ELF-1 (cell line): ENCODE measurements at regions not wholly inside any gene's neighbourhood (a gene's known extent, or its start where the extent isn't known, plus 50 kb on each side); places are given as distances from the start of the nearest gene placed in this dataset.

Source experiments
- DNase-seq: peaks from one replicate; pipeline ENCODE4 v3.0.0-alpha.2; 2016; ENCODE audit warnings: low read depth, low spot score

DNA sequence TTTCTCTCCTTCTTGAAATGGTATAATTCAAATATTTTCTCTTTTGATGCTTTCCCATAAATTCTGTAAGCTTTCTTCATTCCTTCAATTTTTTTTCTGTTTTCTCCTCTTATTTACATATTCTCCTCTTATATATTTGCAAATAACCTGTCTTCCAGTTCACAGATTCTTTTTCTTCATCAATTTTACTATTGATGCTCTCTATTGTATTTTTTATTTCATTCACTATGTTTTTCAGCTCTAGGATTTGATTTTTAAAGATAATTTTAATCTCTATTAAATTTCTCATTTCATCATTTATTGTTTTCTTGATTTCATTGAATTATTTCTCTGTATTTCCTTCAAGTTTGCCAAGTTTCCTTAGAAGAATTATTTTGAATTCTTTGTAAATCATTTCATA lies 54.0 kb upstream of the PRPS1L1 start:
- no peak for DNase-seq

DNA sequence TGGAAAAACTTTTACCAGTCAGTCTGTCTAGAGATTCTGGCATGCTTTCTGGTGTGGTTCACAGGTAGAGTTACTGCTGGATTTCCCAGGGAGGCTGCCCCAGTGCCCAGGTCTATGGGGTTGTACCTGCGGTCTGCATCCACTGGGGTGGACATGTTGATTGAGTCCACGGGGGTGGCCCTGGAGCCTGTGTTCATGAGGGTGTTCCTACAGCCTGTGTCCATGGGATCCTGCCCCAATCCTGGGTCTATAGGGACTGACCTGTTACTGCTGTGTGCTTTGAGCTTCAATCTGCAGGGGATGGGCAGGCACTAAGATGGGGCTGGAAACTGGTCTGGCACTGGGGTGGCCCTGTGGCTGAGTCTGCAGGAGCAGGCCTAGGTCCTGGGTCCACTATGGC lies 54.5 kb upstream of the PRPS1L1 start:
- no peak for DNase-seq

DNA sequence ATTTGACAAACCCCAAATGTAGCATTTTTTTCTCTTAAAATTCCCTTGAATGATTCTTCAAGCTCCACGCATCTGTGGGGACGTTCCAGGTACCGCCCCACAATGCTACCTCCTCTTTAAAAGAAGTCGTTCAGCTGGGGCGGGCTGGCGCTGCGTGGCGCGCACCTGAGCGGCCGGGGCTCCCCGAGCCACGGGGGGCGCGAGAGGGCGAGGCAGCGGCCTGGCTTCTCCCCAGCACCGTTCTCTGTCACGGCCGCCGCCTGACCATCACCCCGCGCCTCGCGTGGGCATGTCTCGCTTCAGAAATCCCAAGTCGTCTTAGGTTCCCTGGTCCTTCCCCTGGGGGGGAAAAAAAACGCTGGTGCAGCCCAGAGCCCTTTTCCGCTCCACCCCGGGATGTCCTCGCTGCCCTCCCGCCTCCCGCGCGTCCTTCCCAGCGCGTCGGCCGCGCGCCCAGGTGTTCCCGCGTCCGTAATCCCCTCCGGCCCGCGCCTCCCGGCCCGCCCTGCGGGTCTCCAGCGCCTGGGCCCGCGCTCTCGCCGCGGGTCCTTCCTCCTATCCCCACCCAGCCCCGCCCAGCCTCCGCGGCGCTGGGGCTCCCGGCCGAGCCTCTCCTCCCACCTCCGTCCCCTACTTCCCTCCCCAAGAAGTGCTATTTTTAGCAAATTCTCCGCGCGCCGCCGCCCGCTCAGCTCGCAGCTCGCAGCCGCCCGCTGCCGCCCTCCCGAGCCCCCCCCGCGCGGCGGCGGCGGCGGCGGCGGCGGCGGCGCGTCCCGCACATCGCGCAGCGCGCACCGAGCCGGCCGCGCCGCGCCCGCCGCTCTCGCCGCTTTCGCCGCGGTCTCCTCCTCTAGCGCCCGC lies 58.7 kb upstream of the PRPS1L1 start:
- peak; percentile 24 for DNase-seq

DNA sequence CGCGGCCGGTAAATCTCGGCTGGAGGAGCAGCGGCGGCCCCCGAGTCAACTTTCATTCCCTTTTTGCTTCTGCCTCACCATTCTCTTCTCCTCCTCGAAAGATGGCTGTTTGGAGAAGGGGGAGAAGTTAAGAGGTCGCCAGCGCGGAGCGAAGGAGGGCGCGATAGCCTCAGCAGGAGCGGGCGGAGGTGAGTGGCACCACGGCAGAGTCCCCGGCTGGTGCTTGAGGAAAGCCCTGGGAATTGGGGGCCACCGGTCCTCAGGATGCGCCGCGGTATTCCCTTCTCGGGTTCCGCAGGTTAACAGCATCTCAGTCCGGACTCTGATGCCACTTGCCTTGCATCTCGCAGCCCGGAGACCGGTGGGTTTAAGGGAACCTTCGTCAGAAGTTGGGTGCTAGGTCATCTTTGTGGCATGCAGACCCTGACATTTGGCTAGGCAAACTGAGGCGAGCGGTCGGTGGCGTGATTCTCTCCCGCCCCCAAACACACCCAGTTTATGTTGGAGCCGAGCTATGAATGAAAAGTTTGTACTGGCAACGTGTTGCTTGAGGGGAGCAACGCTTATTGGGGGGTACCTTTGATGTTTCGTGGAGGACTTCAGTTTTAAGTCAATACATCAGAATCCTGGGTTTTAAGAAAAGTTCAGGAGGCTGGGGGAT lies 59.5 kb upstream of the PRPS1L1 start:
- peak; percentile 30 for DNase-seq

DNA sequence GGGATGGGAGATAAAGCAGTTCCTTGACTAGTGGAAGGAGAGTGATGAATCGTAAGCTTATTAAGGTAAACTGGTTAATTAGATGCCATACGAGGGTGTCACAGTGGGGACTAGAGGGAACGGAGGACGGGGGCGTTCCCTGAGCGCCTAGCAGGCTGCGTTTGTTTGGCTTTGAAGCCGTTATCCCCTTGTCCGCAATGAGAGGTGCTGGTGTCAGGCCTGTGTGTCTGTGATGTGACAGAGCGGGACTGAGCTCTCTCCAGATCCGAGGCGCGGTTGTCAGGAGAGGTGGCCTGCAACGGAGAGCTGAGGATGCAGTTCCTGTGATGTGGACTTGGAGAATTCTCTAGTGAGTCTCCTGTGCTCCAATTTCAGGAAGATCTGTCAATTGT lies 60.0 kb upstream of the PRPS1L1 start:
- DNase-seq: peak; percentile 30

DNA sequence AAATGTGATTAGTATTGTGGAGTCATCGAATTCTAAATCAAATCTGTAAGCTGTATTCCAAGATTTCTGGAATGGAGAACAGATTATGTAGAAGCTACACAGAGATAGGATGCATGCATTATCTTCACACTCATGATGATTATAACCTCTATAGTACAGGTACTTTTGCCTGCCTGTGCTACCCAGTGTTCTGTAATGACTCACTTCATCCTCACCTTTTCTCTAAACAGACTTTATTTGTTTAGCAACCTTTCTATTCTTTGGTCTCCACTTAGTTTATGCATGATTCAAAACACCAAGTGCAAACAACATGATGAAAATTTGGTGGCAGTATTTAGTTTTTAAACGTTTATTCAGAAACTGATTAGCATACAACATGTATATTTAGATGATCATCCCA lies 68.4 kb upstream of the PRPS1L1 start:
- no peak for DNase-seq

DNA sequence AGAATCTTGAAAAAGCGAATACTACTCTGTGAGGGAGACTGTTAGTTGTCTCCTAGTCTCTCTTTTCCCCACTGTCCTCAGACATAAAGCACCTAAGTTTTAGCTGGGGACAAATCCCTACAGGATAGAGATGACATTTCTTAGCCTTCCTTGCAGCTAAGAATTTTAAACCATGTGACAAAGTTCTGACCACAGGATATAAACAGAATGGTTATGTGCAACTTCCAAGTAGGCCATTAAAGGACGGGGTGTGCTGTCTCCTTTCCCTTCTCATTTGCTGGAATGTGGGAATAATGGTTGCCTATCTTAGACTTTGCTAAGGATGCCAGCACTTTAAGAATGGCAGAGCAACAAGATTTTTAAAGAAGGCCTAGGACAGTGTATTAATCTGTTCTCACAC lies 74.9 kb upstream of the PRPS1L1 start:
- DNase-seq: no peak

DNA sequence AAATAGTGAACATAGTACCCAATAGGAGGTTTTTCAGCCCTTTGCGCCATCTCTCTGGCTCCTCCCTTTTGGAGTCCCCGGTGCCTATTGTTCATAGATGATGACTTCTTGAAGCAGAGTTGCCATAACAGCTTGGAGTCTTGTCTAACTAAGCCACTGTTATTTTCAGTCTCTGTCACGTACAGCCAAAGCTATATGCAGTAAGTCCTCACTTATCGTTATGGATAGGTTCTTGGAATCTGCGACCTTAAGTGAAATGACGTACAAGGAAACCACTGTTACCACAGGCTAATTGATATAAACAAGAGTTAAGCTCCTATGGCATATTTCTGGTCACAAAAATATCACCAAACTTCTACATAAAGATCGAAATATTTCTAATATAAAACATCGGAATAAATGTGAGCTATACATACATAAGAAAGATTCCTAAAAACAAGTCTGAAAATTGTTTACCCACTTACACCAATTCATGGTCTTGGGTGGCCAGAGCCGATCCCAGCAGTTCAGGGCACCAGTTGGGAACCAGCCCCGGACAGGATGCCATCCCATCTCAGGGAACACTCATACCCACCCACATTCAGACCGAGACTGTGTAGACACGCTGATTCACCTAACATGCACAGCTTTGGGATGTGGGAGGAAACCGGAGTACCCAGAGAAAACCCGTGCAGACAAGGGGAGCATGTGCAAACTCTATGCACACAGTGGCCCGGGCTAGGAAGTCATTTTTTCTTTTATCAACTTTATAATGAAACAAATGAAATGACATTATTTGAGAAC lies 76.0 kb upstream of the PRPS1L1 start:
- DNase-seq: no peak

DNA sequence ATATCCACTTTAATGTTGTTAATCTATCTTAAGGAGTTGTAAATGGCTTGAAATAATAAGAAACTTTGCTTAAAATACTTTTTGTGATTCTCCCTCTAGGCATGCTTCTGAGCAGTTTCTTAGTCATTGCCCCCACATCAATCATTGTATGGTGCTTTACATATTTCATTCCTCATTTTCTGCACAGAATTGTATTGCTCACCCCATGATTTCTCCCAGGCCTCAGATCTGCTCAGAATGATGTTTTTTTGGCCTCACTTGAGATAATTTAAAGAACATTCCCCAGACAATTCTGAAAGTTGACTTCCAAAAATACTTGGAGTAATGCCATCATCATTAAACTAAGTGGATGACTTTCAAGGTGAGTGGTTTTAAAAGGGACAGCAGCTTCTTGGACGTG lies 82.1 kb upstream of the PRPS1L1 start:
- DNase-seq: no peak

DNA sequence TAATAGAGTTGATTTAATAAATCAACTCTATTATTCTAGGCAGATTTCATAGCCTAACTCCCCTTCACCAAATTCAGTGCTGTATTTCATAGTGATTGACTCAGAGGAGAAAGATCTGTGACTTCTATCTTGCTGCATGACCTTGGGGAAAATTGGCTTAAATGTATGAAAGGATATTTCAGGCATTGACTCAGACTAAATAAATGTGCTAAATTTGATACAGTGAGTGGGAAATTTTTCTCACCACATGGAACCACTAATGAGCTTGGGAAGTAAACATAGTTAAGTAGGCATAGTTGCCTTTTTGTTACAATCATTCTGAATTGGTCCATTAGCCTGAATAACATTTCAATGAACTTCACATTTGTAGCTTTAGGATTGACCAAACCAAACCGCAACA lies 89.0 kb upstream of the PRPS1L1 start:
- no peak for DNase-seq

DNA sequence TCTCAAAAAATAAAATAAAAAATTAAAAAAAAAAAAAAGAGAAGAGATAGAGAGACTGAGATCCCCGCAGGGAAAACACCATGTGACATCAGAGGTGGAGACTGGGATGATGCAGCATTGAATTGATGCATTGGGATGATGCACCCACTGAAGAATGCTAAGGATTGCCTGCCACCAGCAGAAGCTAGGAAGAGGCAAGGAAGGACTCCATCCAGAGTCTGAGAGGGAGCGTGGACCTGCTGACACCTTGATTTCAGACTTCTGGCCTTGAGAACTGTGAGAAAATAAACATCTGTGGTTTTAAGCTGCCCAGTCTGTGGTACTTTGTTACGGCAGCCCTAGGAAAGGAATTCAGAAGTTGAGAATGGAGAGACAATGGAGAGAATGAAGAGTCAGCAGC lies 89.8 kb upstream of the PRPS1L1 start:
- no peak for DNase-seq

DNA sequence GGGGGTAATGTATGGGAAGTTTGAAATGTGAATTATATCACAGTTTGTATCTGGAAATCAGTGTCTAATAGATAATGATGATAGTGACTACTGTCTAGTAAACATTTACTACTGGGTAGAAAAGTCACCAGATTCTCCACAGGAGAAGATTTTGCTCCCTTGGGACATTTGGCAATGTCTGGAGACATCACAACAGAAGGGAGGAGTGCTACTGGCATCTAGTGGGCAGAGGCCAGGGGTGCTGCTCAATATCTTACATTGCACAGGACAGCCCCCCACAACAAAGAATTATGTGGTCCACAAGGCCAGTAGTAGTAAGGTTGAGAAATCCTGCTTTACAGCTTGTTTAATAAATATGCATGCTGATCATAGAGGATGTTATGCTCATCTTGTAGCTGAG lies 92.3 kb upstream of the PRPS1L1 start:
- DNase-seq: no peak

DNA sequence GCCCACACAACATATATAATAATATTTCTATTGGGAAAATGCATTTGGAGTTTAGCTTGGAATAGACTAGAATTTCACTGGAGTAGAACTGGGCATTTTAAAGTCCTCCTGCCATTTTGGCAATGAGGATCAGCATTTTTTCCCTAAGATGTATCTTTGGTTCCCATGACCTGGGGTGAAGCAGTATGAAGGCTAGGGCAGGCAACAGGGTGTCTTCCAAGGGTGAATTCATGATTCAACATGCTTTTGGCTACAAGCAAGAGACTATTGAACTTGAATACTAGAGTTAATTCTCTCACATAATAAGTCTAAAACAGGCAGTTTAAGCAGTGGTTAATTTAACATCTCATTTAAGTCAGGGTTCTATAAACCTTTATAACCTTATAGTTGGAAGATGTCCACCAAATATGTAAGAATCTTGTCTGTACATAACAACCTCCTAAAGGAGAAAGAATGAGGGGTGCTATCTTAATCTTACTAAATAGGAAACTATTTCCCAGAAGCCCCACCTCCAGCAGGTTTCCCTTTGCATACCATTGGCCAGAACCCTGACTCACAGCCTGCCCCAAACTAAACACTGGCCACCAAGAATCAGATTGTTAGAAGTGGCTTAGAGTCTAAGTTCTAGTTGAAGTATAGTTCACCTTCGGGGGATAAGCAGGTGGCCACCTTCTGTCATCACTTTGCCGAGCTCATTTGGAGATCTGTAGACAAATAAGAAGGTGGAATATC lies 96.0 kb upstream of the PRPS1L1 start:
- no peak for DNase-seq

DNA sequence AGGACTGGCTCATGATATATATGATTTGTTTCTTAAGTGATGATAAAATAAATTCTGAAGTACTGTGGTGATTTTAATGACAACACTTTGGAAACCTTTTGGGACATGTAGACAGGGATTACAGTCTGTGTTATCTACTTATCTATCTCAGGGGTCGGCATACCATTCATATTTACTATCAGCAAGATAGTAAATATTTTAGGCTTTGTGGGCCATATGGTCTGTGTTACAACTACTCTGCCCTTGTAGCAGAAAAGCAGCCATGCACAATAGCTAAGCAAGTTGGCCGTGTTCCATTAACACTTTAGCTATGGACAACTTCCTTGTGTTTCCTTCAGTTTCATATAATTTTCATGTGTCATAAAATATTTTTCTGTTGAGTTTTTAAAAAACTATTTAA lies 97.8 kb upstream of the PRPS1L1 start:
- no peak for DNase-seq

DNA sequence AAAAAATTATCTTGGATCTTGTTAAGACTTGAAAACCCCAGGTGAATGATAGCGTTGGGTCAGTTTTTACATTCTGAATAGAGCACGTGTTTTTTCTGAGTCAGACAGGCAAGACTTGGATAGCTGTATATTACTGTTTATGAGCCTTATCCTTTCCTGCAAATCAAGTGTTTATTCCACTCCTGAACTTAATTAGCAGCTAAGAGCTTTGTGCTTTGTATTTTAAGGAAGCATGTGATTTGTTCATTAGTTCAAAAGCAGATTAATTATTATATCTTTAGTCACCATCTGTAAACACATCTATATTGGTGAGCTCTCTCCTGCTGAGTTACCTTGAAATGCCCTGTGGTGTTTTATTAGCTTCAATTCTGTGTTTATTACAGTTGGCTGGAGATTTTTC lies 98.6 kb upstream of the PRPS1L1 start:
- DNase-seq: no peak

DNA sequence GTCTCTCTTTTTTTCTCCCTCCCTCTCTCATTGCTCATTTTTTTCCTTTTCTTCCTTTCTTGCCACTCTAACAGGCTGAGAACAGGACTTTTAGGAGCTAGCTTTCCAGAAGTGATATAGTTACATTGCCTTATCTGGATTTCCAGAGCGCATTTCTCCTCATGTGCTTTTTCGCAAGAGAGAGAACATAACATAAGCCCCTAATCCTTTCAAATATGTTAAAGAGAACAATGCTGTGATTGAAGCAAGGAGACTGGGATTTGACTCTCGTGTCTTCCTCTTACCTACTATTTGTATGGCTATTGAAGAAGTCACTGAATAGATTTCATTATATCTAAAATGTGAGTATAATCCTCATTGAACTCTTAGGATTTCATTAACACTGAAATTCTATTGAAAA lies 101.2 kb upstream of the PRPS1L1 start:
- DNase-seq: no peak

DNA sequence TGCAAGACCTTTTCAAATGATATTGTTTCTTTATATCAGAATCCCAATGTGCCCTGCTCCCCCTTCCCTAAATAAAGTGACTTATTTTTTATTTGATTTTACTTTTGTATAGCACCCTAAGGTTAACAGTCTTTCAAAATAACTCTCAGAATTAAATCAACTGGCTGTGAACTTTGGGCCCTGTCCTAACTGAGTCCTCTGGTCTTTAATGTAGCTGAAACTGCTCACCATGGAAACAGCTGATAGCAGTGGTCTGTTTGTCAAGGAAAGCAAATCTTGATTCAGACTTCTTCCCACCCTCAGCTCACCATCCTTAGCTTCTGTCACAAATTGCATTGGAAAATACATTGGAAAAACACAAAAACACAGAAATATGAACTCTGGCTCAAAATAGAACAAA lies 105.2 kb upstream of the PRPS1L1 start:
- no peak for DNase-seq

DNA sequence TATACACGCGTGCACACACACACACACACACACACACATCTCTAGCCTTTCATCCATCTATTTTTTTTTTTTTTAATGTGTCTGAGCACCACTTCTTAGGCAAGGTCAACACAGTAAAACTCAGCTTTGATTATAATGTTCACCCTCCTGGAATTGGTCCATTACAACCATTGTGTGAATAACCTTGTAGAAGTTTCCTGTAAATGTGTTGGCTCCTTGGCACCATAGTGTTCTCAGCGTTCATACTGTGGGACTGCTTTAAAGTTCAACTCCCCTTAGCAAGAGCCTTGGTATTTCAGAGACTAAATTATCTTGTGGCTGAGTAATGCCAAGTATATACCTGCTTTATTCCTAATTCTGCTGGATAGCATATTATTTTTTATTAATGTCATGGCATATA lies 106.3 kb upstream of the PRPS1L1 start:
- DNase-seq: no peak

DNA sequence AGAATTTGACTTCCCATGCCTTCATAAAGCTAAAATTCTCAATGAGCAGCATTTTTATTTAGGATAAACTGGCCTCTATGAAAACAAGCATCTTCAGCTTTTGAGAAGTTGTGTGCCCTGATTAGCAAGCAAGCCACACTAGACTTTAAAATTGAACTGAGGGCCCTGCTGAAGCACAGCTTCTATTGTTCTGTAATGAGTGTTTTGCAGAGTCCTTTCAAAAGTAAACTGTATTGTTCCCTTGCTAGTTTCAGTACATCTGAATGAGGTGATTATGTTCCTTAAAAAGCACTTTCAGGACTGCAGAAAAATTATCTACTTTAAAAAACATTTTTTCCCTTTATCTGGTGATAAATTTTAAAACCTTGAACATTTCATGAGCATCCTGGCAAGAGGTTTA lies 113.3 kb upstream of the PRPS1L1 start:
- no peak for DNase-seq

DNA sequence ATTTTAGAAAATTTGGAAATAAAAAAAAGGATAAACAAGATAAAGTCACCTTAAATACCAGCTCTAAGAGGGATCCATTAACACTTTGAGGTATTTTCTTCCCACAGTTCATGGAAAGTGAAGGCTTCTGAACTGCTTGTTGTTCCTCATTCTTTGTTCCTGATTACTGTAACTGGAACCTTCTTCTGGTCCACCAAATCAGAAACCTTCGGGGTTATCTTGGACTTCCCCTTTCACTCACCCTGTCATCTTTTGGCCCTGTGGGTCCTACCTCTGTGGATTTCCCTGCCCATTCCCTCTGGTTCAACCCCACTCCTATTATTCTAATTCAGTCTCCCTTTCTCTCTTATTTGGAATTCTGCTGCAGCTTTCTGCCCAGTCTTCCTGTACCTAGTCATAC lies 116.5 kb upstream of the PRPS1L1 start:
- DNase-seq: no peak

DNA sequence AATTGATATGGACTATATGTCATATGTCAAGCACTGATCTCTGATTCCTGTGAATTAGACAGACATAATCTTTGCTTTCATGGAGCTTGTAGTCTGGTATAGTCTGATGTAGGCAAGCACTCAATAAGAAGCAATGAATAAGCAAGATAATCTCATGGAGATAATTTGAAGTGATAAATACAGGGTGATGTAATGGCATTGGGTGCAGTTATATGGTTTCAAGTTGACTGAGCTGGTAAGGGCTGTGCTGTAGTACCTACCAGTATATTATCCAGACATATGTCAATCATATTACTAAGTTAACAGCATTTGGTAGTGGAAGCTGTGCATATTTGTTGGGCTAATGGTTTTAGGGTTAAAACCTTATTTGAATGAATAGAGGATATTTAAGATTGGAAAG lies 117.5 kb upstream of the PRPS1L1 start:
- DNase-seq: no peak

DNA sequence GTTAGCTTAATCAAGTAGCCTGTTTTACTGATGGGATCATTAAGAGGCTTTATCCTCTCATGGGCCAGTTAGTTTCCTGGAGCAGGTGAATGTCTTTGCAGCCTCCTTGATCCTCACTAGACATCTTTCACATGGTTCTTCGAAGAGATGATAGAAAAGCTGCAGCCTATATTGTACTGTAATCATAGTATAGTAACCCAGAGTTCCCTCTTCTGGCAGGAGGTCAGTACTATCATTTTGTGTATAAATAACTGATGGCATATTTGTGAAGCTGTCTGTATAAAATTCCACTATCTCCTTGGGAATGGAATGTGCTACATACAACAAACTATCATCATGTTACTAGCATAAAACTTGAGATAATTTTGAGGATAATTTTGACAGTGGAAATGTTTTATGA lies 123.8 kb upstream of the PRPS1L1 start:
- DNase-seq: no peak
